K562 (cell line): ENCODE measurements at regions not wholly inside any gene's neighbourhood (a gene's known extent, or its start where the extent isn't known, plus 50 kb on each side); places are given as distances from the start of the nearest gene placed in this dataset.

ENCODE experiments used
- ARID1B ChIP-seq: fragments of 450-650 bp; IDR thresholded peaks from 2 replicates; pipeline ENCODE4 v1.6.1; 2016; ENCODE audit warnings: antibody characterized with exemption, mild to moderate bottlenecking, inconsistent platforms
- ARID2 ChIP-seq: fragments of 450-650 bp; IDR thresholded peaks from 2 replicates; pipeline ENCODE4 v1.6.1; 2017; ENCODE audit warnings: antibody characterized with exemption, mild to moderate bottlenecking
- ARID3A ChIP-seq: IDR thresholded peaks from 2 replicates; pipeline ENCODE4 v1.6.1; 2012; ENCODE audit warnings: low read depth, low read length, improper control_type of control experiment, borderline replicate concordance
- ATF1 ChIP-seq, 2 experiments: fragments of 450-650 bp in 1 of 2; IDR thresholded peaks; 2 replicates each; pipeline ENCODE4 v1.6.1; 2016; ENCODE audit warnings: missing compliant biosample characterization in 1 of 2, missing genetic modification characterization in 1 of 2
- CXXC5 ChIP-seq: fragments of 250-450 bp; sonication (Bioruptor Pico); IDR thresholded peaks from 2 replicates; pipeline ENCODE4 v1.8.0; 2022; ENCODE audit warnings: inconsistent platforms, mild to moderate bottlenecking, moderate library complexity
- UBTF ChIP-seq, 2 experiments: IDR thresholded peaks; 2 replicates each; pipeline ENCODE4 v1.6.1; 2012; ENCODE audit warnings: improper control_type of control experiment in 2 of 2, low read depth in 2 of 2, low read length in 2 of 2, borderline replicate concordance in 1 of 2
- ZBTB40 ChIP-seq, 2 experiments: fragments of 450-650 bp in 1 of 2; sonication (generic) in 1 of 2; formaldehyde crosslinking in 1 of 2; IDR thresholded peaks; 2 replicates each; pipeline versions ENCODE4 v1.7.1 to v1.9.0; 2016 to 2022; ENCODE audit warnings: inconsistent platforms in 1 of 2, mild to moderate bottlenecking in 1 of 2, missing genetic modification reagents in 1 of 2
- ZNF408 ChIP-seq: fragments of 250-450 bp; sonication (Bioruptor Pico); IDR thresholded peaks from 2 replicates; pipeline ENCODE4 v1.4.0; 2020; ENCODE audit warnings: low read depth, mild to moderate bottlenecking, moderate library complexity
- ZNF41 ChIP-seq: fragments of 250-450 bp; sonication (Bioruptor Pico); conservative IDR thresholded peaks from 2 replicates; pipeline ENCODE4 v1.4.0; 2020; ENCODE audit warnings: mild to moderate bottlenecking
- TF ChIP-seq, protein P1 (sequence below): sonication (generic); formaldehyde crosslinking; IDR thresholded peaks from 2 replicates; pipeline ENCODE4 v1.8.0; 2023; ENCODE audit warnings: mild to moderate bottlenecking, missing genetic modification reagents
- TF ChIP-seq, protein P2 (sequence below): fragments of 450-650 bp; formaldehyde crosslinking; IDR thresholded peaks from 2 replicates; pipeline ENCODE4 v1.4.0; 2022; ENCODE audit warnings: mild to moderate bottlenecking, moderate library complexity

- TF ChIP-seq ZBTB40 (IDR thresholded peaks at IDR 0.05) (no peak), ZBTB40 (CRISPR knock-in tag; IDR thresholded peaks at IDR 0.05) (no peak), ARID1B (peak; percentile 30; the same call in 1 of the 2 replicates), ZNF408 (CRISPR knock-in tag) (no peak), UBTF (IDR thresholded peaks at IDR 0.05; ENCODE audit: borderline replicate concordance in 1 of 2, low read depth in 2 of 2, low read length in 2 of 2) (no peak), ARID2 (no peak), CXXC5 (CRISPR knock-in tag) (peak; percentile 58; the same call in 1 of the 2 replicates), ZNF41 (CRISPR knock-in tag) (no peak), ATF1 (CRISPR knock-in tag; IDR thresholded peaks at IDR 0.05) (no peak), ATF1 (tag; IDR thresholded peaks at IDR 0.05) (0 out of 2 replicates have a peak, but pooled peaks have one; percentile 30), ARID3A (no peak)
- TF ChIP-seq, protein P1, sequence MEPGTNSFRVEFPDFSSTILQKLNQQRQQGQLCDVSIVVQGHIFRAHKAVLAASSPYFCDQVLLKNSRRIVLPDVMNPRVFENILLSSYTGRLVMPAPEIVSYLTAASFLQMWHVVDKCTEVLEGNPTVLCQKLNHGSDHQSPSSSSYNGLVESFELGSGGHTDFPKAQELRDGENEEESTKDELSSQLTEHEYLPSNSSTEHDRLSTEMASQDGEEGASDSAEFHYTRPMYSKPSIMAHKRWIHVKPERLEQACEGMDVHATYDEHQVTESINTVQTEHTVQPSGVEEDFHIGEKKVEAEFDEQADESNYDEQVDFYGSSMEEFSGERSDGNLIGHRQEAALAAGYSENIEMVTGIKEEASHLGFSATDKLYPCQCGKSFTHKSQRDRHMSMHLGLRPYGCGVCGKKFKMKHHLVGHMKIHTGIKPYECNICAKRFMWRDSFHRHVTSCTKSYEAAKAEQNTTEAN (CRISPR knock-in tag) = no peak
- TF ChIP-seq, protein P2, sequence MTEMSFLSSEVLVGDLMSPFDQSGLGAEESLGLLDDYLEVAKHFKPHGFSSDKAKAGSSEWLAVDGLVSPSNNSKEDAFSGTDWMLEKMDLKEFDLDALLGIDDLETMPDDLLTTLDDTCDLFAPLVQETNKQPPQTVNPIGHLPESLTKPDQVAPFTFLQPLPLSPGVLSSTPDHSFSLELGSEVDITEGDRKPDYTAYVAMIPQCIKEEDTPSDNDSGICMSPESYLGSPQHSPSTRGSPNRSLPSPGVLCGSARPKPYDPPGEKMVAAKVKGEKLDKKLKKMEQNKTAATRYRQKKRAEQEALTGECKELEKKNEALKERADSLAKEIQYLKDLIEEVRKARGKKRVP (CRISPR knock-in tag) = no peak
Observed at GRCh38 chr7:22563032-22563501, 63.1 kb upstream of the STEAP1B start (continued).
